Fibroblast of mammary gland (primary cell): ENCODE measurements at regions not wholly inside any gene's neighbourhood (a gene's known extent, or its start where the extent isn't known, plus 50 kb on each side); places are given as distances from the start of the nearest gene placed in this dataset.

ENCODE experiments used
- DNase-seq: peaks from one replicate; pipeline ENCODE4 v3.0.0-alpha.2; 2010; ENCODE audit warnings: low read depth
- H3K4me3 ChIP-seq: 2 replicates; pipeline ENCODE4 v1.5.1; 2011; ENCODE audit warnings: low read depth, mild to moderate bottlenecking, low read length, moderate library complexity; ENCODE audit not compliant: control insufficient read depth
- CTCF ChIP-seq: conservative IDR thresholded peaks from 2 replicates; pipeline ENCODE4 v1.5.1; 2011; ENCODE audit warnings: low read depth, low read length, inconsistent platforms; ENCODE audit not compliant: control insufficient read depth, insufficient read depth

- no peak for TF ChIP-seq CTCF
- no peak for DNase-seq
These were observed 752.4 kb downstream of the FGF9 start for GRCh38 chr13:22423261-22423660.

GRCh38 chr13:22425087-22425486 lies 754.2 kb downstream of the FGF9 start:
- no peak overlapping the region for H3K4me3 ChIP-seq
- TF ChIP-seq CTCF = no peak
- no peak for DNase-seq

More at GRCh38 chr13:22423261-22423660, 752.4 kb downstream of the FGF9 start:
- no peak overlapping the region for H3K4me3 ChIP-seq

GRCh38 chr13:22427066-22427465 lies 753.7 kb upstream of the SGCG start:
- no peak for DNase-seq
- no peak overlapping the region for H3K4me3 ChIP-seq
- no peak for TF ChIP-seq CTCF

- DNase-seq = no peak
- TF ChIP-seq CTCF = no peak
- H3K4me3 ChIP-seq = no peak overlapping the region
These were observed 753.0 kb upstream of the SGCG start for GRCh38 chr13:22427783-22428182.

GRCh38 chr13:22428188-22428828 lies 752.5 kb upstream of the SGCG start:
- H3K4me3 ChIP-seq = no peak overlapping the region
- TF ChIP-seq CTCF = no peak
- no peak for DNase-seq

- no peak for DNase-seq
- no peak for TF ChIP-seq CTCF
- H3K4me3 ChIP-seq = no peak overlapping the region
These were observed 748.1 kb upstream of the SGCG start for GRCh38 chr13:22432690-22433089.

GRCh38 chr13:22447132-22447886 lies 733.5 kb upstream of the SGCG start:
- TF ChIP-seq CTCF = no peak
- no peak for DNase-seq

More at GRCh38 chr13:22447132-22447886, 733.5 kb upstream of the SGCG start:
- no peak overlapping the region for H3K4me3 ChIP-seq
